ENCODE measurements at regions not wholly inside any gene's neighbourhood (a gene's known extent, or its start where the extent isn't known, plus 50 kb on each side); places are given as distances from the start of the nearest gene placed in this dataset.

- Histone ChIP-seq H3K9me3 (ENCODE audit: control insufficient read depth in 1 of 2, insufficient read depth in 1 of 2, low read length in 2 of 2) (no peaks in the 10 kb centered on the region), H3K27me3 (ENCODE audit: control insufficient read depth in 1 of 2, insufficient read depth in 2 of 2, low read length in 2 of 2) (no peaks in the 10 kb centered on the region), H3K4me1 (ENCODE audit: insufficient read depth, low read length) (no peaks in the 10 kb centered on the region), H3K36me3 (ENCODE audit: insufficient read depth, low read length) (no peaks in the 10 kb centered on the region), H3K27ac (ENCODE audit: low read depth in 1 of 2, low read length in 2 of 2) (no peak overlapping the region), H3K4me3 (ENCODE audit: low read length) (no peak overlapping the region)
- Mint-ChIP-seq H3K27me3 (peaks cover 4% of the 10 kb centered on the region), H3K36me3 (ENCODE audit: low read depth) (no peaks in the 10 kb centered on the region), H3K4me1 (ENCODE audit: low read depth) (no peaks in the 10 kb centered on the region), H3K27ac (no peak overlapping the region), H3K9me3 (peaks cover 3% of the 10 kb centered on the region), H3K4me3 (no peak overlapping the region)
- CTCF ChIA-PET, result no interaction called here
- ATAC-seq (ENCODE audit: poor library complexity), result no peak
- DNase-seq, result no peak
- TF ChIP-seq CTCF (IDR thresholded peaks at IDR 0.05), result no peak
- POLR2A ChIA-PET, result no interaction called here
- intact Hi-C loops (cut with DNase I, micrococcal nuclease), result no loop called here
Measured at GRCh38 chr13:34046457-34046856, 228.5 kb downstream of the RFC3 start.

- Mint-ChIP-seq H3K4me1 (ENCODE audit: low read depth) (no peaks in the 10 kb centered on the region), H3K27ac (no peak overlapping the region), H3K36me3 (ENCODE audit: low read depth) (no peaks in the 10 kb centered on the region), H3K9me3 (peaks cover 3% of the 10 kb centered on the region), H3K27me3 (no peaks in the 10 kb centered on the region), H3K4me3 (no peak overlapping the region)
- no peaks in the 10 kb centered on the region for H3K9me3 ChIP-seq (ENCODE audit: control insufficient read depth in 1 of 2, insufficient read depth in 1 of 2, low read length in 2 of 2)
- H3K4me1 ChIP-seq (ENCODE audit: insufficient read depth, low read length), result no peaks in the 10 kb centered on the region
- CTCF ChIA-PET, result no interaction called here
- TF ChIP-seq CTCF (IDR thresholded peaks at IDR 0.05), result no peak
- POLR2A ChIA-PET, result no interaction called here
- intact Hi-C loops (cut with DNase I, micrococcal nuclease), result no loop called here
- no peak for ATAC-seq (ENCODE audit: poor library complexity)
- no peak overlapping the region for H3K4me3 ChIP-seq (ENCODE audit: low read length)
- no peak for DNase-seq
- H3K27me3 ChIP-seq (ENCODE audit: control insufficient read depth in 1 of 2, insufficient read depth in 2 of 2, low read length in 2 of 2), result no peaks in the 10 kb centered on the region
- H3K36me3 ChIP-seq (ENCODE audit: insufficient read depth, low read length), result no peaks in the 10 kb centered on the region
- H3K27ac ChIP-seq (ENCODE audit: low read depth in 1 of 2, low read length in 2 of 2), result no peak overlapping the region
Measured at GRCh38 chr13:34048652-34049051, 230.7 kb downstream of the RFC3 start.

- intact Hi-C loops (cut with DNase I, micrococcal nuclease), result no loop called here
- ATAC-seq (ENCODE audit: poor library complexity), result no peak
- POLR2A ChIA-PET, result no interaction called here
- H3K9me3 ChIP-seq (ENCODE audit: control insufficient read depth in 1 of 2, insufficient read depth in 1 of 2, low read length in 2 of 2), result peaks cover 0 to 7% of the 10 kb centered on the region in 2 experiments
- H3K36me3 Mint-ChIP-seq (ENCODE audit: low read depth), result no peaks in the 10 kb centered on the region
- CTCF ChIA-PET, result no interaction called here
- no peak overlapping the region for H3K4me3 Mint-ChIP-seq
- H3K4me3 ChIP-seq (ENCODE audit: low read length), result no peak overlapping the region
- no peak overlapping the region for H3K27ac ChIP-seq (ENCODE audit: low read depth in 1 of 2, low read length in 2 of 2)
- H3K27me3 Mint-ChIP-seq, result no peaks in the 10 kb centered on the region
- peaks cover 3% of the 10 kb centered on the region for H3K9me3 Mint-ChIP-seq
- no peaks in the 10 kb centered on the region for H3K4me1 ChIP-seq (ENCODE audit: insufficient read depth, low read length)
- TF ChIP-seq CTCF (IDR thresholded peaks at IDR 0.05), result no peak
- no peaks in the 10 kb centered on the region for H3K36me3 ChIP-seq (ENCODE audit: insufficient read depth, low read length)
- no peak overlapping the region for H3K27ac Mint-ChIP-seq
- no peaks in the 10 kb centered on the region for H3K27me3 ChIP-seq (ENCODE audit: control insufficient read depth in 1 of 2, insufficient read depth in 2 of 2, low read length in 2 of 2)
- DNase-seq, result no peak
- no peaks in the 10 kb centered on the region for H3K4me1 Mint-ChIP-seq (ENCODE audit: low read depth)
Measured at GRCh38 chr13:34056733-34057258, 238.8 kb downstream of the RFC3 start.
